ENCODE measurements at regions not wholly inside any gene's neighbourhood (a gene's known extent, or its start where the extent isn't known, plus 50 kb on each side); places are given as distances from the start of the nearest gene placed in this dataset.
"Not testable (repeated sequence)": the region's sequence is repeated elsewhere in the genome, so short reads cannot be mapped to it uniquely, and the experiment has no call there.

DNA sequence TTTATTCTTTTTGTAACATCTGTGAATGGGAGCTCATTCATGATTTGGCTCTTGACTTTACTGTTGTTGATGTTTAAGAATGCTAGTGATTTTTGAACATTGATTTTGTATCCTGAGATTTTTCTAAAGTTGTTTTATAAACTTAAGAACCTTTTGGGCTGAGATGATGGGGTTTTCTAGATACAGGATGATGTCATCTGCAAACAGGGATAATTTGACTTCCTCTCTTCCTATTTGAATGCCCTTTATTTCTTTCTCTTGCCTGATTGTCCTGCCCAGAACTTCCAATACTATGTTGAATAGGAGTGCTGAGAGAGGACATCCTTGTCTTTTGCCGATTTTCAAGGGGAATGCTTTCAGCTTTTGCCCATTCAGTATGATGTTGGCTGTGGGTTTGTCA, 445.1 kb upstream of the CFAP20DC start:
- FAIRE-seq = not testable (repeated sequence)

DNA sequence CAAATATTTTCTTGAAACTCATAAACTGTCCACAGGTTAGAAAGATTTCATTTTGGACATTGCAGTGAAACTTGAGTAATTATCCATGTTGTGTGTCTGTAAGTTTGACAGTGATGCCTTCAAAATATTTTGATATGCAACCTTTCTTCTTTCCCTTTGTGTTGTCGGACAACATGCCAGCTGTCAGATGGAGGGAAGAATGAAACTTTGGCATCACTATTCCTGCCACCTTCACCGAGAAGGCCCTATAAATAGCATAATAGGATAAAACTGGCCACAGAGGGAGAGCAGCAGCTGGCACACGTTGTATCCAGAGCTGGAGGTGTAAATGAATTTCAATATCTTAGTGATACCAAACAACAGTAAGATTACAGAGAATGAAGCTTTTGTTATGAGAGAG, 436.7 kb upstream of the CFAP20DC start:
- FAIRE-seq = no peak

DNA sequence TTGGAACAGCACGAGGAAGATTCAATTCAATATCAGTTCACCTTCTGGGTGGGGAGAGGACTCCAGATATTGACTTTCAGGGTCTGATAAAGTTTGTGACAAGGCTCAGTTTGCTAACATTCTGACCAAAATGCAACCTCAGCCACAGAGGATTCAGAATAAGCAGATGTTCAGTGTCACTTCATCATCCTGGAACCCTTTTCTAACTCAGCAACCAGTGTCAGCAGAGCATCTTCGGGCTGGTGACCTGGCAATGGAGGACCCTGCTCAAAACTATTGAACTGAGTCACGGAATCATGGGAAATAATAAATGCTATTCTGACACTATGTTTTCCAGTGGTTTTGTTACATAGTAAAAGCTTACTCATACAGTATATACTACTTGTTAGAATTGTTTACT, 433.4 kb upstream of the CFAP20DC start:
- no peak for FAIRE-seq

DNA sequence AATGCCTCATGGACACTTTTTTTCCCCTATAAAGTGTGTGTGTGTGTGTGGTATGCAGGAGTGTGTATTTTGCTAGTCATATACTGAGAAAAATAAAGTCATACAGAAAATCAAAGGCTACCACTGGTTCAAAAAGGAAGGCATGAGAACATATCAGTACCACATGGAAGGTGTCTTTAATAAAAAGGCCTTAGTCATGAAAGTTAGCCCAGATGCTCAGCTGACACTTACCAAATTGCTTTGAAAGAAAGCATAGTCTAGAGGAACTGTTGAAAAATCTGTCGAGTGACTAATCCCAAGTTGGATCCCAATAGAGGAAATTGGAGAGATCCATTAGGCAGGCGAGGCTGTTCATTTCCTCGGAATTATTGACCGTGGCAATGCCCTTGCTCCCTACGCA, 432.9 kb upstream of the CFAP20DC start:
- FAIRE-seq = no peak

DNA sequence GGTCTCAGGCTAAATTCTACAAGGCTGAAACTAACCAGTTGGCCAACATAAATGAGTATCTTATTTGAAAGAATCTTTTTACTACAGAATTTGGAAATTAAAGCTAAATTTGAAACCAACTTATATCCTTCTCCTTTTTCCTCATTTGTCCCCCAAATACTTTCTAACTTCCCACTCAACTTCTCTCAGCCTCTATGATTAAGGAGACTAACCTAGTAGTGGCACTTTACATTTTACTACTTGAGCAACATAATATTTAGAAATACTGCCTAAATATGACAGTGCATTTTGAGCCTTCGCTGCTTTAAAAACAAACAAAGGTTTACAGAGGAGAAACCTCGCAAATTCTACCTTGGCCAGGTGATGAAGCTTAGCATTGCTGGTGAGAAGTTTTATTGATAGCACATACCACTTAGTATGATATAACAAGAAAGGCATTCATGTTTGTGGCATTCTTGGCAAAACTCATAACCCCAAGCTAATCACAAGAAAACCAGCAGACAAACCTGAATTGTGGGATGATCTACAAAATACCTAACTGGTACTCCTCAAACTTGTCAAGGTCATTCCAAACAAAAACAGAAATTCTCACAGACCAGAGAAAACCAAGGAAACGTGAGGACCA, 432.1 kb upstream of the CFAP20DC start:
- no peak for FAIRE-seq

DNA sequence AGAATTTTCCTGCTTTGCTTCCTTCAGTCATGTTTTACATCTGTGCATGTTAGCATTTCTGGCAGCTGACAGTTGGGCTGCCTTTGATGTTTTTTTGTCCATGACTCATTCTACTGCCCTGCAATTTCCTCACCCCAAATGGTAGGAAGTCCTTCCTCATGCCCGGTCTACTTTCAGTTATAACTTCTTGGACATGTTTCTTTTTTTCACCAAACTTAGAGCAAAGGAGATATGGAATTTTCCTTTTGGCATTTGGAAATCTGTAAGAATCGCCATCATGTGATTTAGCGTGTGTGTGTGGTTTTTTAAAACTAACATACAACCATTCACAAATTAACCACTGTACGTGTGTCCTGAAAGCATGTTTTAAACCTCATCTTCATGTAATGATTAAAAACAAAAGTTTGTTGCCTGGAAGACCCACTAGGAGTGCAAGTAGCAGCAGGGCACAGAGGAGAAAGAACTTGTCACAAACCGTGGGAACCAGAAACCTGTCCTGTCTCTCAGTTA, 430.7 kb upstream of the CFAP20DC start:
- FAIRE-seq = no peak

DNA sequence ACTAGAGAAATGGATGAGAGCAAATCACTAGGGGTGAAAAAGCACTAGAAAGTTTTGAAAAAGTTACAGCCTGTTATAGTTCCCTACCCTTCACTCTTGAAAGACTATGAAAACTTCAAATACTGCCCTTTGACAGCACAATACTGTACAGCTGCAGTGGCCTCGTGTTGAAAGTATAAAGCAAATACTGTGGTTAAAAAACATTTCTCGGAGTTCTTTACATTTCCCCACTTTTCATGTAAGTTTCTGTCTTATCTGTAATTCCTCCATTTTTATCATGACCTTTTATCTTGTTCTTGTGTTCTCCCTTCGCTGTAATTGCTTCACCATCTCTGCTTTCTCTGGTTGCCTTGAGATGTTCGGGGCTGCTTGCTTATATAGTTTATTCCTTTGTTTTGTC, 423.8 kb upstream of the CFAP20DC start:
- FAIRE-seq = no peak

DNA sequence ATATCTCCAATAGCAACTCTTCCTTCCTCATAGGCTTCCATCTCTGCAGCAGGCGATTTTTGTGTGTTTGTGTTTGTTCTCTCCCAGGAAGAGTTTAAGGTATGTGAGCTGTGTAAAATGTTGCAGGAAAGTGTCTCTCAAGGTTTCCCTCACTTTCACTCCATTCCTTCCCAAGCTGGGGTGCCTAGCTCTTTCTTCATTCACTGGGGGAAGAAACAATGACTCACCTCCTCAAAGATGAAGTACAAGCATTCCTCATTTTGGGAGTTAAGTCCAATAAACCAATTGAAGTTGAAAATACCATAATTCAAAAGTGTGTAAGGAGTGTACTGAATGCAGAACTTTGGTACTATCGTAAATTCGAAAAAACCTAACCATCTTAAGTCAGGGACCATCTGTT, 422.7 kb upstream of the CFAP20DC start:
- no peak for FAIRE-seq

DNA sequence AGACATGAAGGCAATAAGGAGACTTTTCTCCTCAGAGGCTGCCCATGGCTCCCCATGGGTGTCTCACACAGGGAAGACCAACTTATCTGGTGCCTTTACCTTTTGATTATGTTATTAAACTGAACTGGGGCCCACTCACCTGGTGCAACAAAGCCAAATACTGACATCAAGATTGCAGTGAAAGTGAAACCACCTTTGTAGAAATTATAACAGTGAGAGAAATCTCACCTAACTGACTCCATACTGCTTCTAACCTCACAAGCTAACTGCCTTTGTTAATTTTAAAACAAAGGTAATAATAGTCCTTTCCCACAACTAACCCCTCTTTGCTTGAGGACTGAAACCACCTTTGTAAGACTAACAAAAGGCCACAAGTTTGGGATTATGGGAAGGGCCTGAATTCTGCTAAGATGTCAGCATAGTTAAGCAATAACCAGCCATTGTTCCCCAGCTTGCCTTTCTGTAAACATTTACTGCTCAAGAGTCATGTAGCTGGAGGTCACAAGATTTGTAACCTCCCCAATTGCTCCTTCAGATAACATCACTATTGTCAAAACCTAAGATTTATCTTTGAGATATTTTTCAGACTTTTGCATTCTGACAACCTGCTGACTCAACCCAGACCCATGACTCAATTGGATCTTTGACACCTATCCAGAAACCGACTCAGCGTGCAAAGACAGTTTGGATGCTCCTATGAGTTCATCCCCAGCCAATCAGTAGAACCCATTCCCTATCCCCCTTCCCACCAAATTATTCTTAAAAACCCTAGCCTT, 420.3 kb upstream of the CFAP20DC start:
- no peak for FAIRE-seq

DNA sequence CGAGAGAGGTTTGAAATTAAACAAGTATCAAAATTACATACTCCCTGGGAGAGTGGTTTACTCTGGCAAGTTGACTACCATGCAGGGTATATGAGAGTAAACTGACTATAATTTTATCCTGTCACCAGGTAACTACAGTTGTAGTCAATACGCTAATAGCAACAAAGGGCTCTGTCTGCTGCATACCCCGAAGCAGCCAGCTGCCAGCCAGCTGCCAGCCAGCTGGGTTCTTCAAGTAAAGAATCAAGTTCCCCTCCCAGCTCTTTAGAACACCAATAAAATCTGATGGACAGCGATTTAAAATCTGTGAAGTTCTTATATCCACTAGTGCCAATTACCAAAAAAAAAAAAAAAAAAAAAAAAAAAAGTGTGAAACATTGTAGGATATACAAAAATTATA, 417.7 kb upstream of the CFAP20DC start:
- FAIRE-seq = no peak

DNA sequence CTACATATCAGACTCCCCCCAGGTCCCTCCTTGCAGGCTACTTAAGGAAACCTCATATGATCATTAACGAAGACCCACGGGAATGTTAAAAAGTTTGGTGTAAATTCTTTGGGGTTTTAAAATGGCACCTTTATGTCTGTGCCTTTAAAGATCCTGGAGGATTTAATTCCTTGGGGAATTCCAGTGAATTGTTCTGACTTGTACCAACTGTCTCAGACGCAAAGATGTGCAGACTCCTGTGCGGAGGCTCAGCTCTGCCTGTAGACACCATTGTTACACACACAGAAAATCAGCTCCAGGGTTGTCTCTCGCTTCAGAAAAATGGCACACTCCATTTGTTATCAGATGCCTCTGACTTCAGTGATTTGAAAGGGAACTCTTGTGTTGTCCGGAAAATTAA, 414.4 kb upstream of the CFAP20DC start:
- FAIRE-seq = no peak

DNA sequence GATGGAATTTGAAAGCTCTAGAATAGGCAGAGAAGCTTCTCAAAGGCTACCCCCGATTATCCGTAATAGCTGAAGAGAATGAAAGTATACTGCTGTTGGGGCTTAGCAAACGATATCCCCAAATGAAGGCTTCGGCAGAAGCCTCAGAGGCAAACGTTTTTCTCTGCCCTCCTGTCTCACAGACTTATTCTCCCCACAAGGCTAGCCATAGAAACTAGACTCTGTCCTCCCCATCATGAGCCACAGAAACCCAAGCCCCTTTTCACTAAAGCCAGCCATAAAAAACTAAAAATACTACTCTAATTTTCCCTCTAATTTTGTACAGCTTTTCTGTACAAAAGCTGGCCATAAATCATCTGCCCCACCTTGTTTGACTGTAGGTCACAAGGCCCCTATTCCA, 413.4 kb upstream of the CFAP20DC start:
- no peak for FAIRE-seq

DNA sequence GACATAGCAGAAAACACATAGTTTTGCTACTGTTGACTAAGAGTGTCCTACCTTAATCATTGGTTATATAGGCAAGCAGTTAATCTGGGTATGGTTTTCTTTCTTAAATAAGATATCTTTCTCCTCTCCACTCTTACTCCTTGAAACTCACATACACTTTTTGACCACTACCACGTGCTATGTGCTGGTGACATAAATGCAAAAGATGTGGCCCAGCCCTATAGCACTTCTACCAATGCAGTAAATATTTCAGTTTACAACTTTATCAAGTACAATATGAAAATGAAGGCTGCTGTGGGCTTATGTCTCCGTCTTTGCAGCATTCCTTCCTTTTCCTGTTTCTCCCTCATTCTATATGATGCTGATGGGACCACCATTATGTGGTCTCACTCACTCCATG, 410.2 kb upstream of the CFAP20DC start:
- no peak for FAIRE-seq

DNA sequence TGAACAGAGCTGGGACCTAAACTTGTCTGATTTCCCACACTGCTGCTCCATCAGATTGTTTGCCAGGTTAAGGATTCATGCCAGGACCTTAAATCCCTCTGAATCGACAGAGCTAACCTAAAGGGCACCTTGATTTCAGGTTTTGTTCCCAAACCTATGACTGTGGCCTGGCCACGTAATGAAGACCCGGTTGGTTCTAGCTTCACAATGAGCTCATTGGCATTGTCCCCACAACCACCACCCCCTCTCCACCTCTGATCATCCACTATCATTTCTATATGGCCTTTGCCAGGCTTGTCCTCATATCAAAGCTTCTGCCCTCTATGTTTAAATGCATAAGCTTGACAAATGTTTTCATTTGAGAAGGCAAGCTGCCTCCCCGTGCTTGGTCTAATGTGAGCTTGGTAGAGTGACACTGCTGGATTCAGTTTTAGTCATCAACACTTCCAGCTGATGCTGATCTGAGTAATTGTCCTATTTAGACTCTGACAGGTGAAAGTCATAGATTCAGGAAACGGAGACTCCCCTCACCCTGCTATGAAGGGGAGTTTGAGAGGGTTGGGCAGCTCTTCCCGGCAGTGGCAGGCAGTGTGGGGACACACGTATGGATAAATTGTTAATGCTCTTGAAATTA, 407.1 kb upstream of the CFAP20DC start:
- FAIRE-seq = no peak

DNA sequence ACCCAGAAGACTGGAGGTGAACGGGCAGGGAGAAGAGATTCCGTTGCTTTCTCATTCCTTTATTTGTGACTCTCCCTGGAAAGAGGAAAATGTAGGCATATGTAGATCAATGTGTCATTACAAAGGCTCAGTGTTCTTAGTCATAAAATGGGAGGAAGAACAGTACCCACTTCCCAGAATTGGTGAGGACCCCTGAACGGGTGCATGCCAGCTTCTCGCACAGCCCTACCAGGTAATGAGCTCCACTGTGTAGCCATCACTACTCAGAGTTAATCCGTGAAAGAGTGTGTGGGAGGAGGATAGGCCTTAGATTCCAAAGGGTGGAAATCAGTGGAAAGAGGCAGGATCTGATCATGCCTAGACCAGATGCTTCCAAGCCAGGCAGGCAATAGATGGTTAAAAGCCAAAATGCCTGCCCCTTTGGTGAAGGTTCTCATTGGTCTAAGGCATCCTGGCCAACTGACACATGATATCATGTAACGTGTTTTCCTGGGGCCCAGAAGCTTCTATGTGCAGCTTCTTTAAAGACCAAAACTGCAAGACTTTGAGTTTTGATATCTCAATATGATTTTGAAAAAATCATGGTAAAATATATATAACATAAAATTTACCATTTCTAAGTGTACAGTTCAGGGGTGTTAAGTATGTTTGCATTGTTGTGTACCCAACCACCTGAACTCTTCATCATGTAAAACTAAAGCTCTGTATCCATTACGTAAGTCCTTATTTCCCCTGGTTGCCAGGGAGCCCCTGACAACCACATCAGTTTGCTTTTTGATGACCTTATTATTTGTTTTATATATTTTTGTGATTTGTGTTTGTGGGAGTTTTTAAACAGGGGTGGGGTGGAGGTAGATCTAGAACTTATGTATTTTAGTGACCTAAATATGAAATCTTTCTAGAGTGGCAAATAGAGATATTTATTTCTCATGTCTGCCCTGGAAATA, 402.2 kb upstream of the CFAP20DC start:
- FAIRE-seq = no peak

DNA sequence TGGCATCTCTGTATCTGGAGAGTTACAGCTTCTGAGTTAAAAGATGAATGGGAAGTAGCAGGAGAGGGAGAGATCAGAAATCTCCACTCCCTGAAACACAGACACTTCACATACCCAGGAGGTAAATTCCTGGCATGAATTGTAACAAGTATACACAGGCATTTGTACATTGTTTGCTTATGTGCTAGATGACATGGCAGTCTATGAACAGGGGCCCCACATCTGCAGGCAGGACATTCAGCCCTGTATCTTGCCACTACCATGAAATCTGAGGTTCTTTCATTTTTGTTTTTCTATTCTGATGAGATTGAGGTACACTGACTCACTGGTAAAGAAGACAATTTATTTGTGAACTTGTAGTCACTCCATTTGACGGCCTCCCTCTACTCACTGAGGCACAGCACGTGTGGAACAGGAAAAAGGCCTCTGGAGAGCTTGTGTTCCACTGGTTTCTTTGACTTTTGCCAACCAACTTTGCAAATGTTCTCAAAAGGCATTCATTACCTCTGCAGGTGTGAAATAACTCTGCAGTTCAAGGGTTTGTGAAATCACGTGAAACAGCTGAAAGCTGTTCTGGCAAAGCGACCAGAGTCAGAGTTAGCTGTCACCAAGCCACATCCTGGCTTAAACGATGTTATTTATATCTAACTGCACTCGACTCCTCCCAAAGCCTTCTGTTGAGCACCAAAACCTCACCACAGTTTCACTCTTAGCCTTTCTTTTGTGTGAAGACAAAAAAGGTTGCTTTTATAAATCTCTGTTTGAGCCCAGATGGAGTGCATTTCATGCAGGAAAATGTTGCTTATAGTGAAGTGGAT, 401.3 kb upstream of the CFAP20DC start:
- no peak for FAIRE-seq

DNA sequence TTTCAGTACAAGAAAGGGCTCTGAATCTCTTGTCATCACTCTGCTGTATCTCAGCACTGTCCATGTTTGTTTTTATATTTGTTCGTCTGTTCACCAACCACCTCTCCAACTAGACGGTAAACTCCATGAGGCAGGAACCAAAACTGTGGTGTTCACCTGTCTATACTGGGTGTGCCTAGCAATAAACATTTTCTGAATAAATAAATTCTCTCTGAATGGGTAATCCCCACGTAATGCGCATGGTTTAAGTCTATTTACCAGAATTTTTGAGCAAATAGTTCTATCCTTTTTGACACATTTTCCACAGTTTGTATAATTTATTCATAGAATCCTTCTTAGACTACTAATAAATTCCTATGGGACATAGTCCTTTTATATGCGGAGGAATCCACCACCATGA, 400.6 kb upstream of the CFAP20DC start:
- no peak for FAIRE-seq

DNA sequence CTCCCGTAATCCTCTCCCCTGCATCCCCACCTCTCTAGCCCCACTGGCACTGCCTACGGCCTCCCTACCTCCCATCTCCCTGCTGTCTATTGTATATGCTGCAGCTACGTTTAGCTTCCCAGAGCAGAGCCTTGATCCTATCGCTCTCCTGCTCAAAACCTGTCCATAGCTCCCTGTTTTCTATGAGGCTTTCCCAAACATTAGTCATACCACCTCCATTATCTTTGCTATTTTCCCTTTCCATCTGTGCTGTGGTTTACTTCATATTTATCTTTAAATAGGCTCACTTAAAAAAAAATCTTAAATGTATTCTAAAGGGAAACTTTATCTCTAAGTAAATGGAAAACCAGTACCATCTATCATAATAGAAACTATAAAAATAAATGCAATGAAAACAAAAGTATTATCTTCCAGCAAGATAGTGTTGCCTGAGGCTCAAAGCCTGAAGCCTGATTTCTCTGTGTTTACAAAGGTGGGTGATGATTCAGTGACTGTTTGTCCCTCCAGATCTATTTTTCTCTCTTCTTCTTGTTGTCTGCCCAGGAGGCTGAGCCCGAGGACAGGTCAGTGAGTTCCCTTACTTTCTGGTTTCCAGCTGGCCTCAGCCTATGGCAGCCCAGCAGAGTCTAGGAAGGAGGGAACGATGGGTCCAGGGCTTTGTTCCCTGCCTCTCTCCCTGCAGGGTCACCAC, 397.1 kb upstream of the CFAP20DC start:
- FAIRE-seq = no peak

DNA sequence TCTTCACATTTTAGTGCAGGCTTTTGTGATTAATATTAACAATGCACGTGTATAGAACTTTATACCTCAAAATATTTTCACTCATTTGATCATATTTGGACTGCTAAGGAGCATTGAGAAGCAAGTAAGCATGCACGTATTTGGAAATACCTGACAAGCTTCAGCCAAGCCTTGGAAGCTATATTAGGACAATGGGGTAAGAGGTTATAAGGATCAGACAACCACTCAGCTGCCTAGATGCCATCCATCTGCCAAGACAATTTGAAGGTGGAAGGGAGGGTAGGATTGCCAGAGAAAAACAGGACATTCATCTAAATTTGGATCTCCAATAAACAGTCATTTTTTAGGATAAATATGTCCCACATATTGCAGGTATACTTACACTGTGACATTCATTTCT, 394.9 kb upstream of the CFAP20DC start:
- no peak for FAIRE-seq

DNA sequence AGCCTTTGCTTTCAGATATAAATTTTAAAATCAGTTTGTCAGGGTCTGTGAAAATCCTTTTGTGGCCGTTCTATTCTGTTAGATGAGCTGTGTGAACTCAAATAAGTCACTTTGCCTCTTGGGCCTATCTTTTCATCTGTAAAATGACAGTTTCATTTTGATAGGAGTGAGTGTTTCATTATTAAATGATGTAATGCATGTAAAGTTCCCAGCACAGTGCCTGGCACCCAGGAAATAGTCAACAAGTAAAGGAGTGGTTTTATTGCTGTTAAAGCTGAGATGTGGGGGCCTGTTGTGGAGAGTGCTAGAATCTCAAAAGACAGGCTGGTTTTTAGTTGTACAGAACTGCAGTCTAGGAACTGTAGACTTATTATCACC, 394.5 kb upstream of the CFAP20DC start:
- no peak for FAIRE-seq

DNA sequence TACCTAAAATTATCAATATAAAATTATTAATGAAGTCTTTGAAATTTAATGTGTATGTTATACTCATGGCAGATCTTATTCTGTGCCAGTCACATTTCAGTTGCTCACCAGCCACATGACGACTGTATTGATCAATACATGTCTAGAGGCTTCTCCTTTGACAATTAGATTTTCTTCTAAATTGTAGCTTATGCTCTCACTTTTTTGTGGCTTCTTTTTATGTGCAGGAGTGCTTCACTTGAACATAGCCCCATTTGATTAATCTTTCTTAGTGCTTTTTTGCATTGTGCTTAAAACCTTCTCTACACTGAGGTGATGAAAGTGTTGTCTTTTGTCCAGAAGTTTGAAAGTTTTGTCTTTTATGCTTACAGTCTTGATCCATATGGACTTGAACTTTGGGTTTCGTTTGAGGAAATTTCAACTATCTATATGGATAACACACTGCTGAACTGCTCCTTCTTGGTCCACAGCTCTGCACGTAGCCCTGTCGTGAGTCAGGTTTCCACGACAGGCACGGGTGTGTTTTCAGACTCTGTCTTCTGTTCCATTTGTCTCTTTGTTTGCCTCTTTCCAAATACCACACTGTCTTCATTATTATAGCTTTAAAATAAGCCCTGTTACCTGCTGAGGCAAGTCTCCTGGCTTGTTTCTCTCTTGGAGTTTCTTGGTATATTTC, 393.9 kb upstream of the CFAP20DC start:
- FAIRE-seq = no peak
